H9 (cell line): ENCODE measurements at regions not wholly inside any gene's neighbourhood (a gene's known extent, or its start where the extent isn't known, plus 50 kb on each side); places are given as distances from the start of the nearest gene placed in this dataset.

ENCODE experiments used
- DNase-seq: peaks from one replicate; pipeline ENCODE4 v3.0.0-alpha.2; 2017
- H2AFZ ChIP-seq: one replicate; pipeline ENCODE4 v1.6.1; 2013; ENCODE audit warnings: mild to moderate bottlenecking, low read length, control low read depth, moderate library complexity
- H2AK5ac ChIP-seq: 2 replicates; pipeline ENCODE4 v1.6.1; 2013; ENCODE audit warnings: low read length, control low read depth, mixed read lengths; ENCODE audit not compliant: insufficient read length
- H2BK120ac ChIP-seq: one replicate; pipeline ENCODE4 v1.6.1; 2013; ENCODE audit warnings: low read depth, mild to moderate bottlenecking, low read length, control low read depth, inconsistent platforms; ENCODE audit not compliant: poor library complexity, severe bottlenecking
- H2BK12ac ChIP-seq: 2 replicates; pipeline ENCODE4 v1.6.1; 2013; ENCODE audit warnings: low read length, control low read depth, mixed read lengths, low read depth; ENCODE audit not compliant: insufficient read length
- H2BK15ac ChIP-seq: 2 replicates; pipeline ENCODE4 v1.6.1; 2013; ENCODE audit warnings: low read depth, low read length, control low read depth
- H2BK20ac ChIP-seq: one replicate; pipeline ENCODE4 v1.6.1; 2013; ENCODE audit warnings: low read depth, mild to moderate bottlenecking, low read length, control low read depth, inconsistent platforms; ENCODE audit not compliant: poor library complexity, severe bottlenecking
- H2BK5ac ChIP-seq: 2 replicates; pipeline ENCODE4 v1.6.1; 2013; ENCODE audit warnings: low read length, control low read depth, mixed read lengths; ENCODE audit not compliant: insufficient read length
- H3K14ac ChIP-seq: 2 replicates; pipeline ENCODE4 v1.6.1; 2013; ENCODE audit warnings: low read length, control low read depth; ENCODE audit not compliant: insufficient read depth
- H3K18ac ChIP-seq: 2 replicates; pipeline ENCODE4 v1.6.1; 2013; ENCODE audit warnings: low read depth, mild to moderate bottlenecking, mixed read lengths, low read length, control low read depth; ENCODE audit not compliant: insufficient read length
- H3K23ac ChIP-seq: 2 replicates; pipeline ENCODE4 v1.6.1; 2013; ENCODE audit warnings: low read length, control low read depth, mixed read lengths, low read depth; ENCODE audit not compliant: insufficient read length
- H3K23me2 ChIP-seq: 2 replicates; pipeline ENCODE4 v1.6.1; 2013; ENCODE audit warnings: low read depth, mild to moderate bottlenecking, mixed read lengths, low read length, control low read depth; ENCODE audit not compliant: insufficient read length, poor library complexity, severe bottlenecking
- H3K27ac ChIP-seq: 2 replicates; pipeline ENCODE4 v1.5.1; 2013; ENCODE audit warnings: low read length, control low read depth, mixed read lengths, low read depth; ENCODE audit not compliant: insufficient read length
- H3K27me3 ChIP-seq: 2 replicates; pipeline ENCODE4 v1.6.1; 2013; ENCODE audit warnings: low read length, control low read depth, inconsistent platforms; ENCODE audit not compliant: insufficient read depth
- H3K4ac ChIP-seq: 2 replicates; pipeline ENCODE4 v1.6.1; 2013; ENCODE audit warnings: low read depth, mild to moderate bottlenecking, control low read depth, inconsistent platforms, low read length, moderate library complexity
- H3K4me1 ChIP-seq: 2 replicates; pipeline ENCODE4 v1.6.1; 2013; ENCODE audit warnings: low read length, control low read depth, inconsistent platforms; ENCODE audit not compliant: insufficient read depth
- H3K4me2 ChIP-seq: 2 replicates; pipeline ENCODE4 v1.6.1; 2013; ENCODE audit warnings: low read length, control low read depth, mixed read lengths; ENCODE audit not compliant: insufficient read length, insufficient read depth
- H3K56ac ChIP-seq: 2 replicates; pipeline ENCODE4 v1.6.1; 2013; ENCODE audit warnings: low read depth, mild to moderate bottlenecking, mixed read lengths, low read length, control low read depth; ENCODE audit not compliant: insufficient read length
- H3K79me1 ChIP-seq: 2 replicates; pipeline ENCODE4 v1.6.1; 2013; ENCODE audit warnings: low read depth, mild to moderate bottlenecking, moderate library complexity, low read length, control low read depth, inconsistent platforms; ENCODE audit not compliant: insufficient read depth, poor library complexity, severe bottlenecking
- H3K79me2 ChIP-seq: 2 replicates; pipeline ENCODE4 v1.6.1; 2013; ENCODE audit warnings: low read length, control low read depth, inconsistent platforms; ENCODE audit not compliant: insufficient read depth
- H3K9ac ChIP-seq: 2 replicates; pipeline ENCODE4 v1.6.1; 2013; ENCODE audit warnings: low read length, control low read depth, mixed read lengths; ENCODE audit not compliant: insufficient read length; ENCODE audit errors: extremely low read depth
- H3K9me3 ChIP-seq: one replicate; pipeline ENCODE4 v1.6.1; 2013; ENCODE audit warnings: low read depth, low read length, inconsistent platforms; ENCODE audit not compliant: control insufficient read depth
- H3T11ph ChIP-seq: one replicate; pipeline ENCODE4 v1.6.1; 2013; ENCODE audit warnings: mild to moderate bottlenecking, low read length, control low read depth, inconsistent platforms
- H4K20me1 ChIP-seq: one replicate; pipeline ENCODE4 v1.6.1; 2013; ENCODE audit not compliant: control insufficient read depth, insufficient read length, insufficient read depth
- H4K5ac ChIP-seq: 2 replicates; pipeline ENCODE4 v1.6.1; 2013; ENCODE audit warnings: low read depth, mild to moderate bottlenecking, mixed read lengths, low read length, control low read depth; ENCODE audit not compliant: insufficient read length
- H4K8ac ChIP-seq: replicated peaks from 2 replicates; pipeline ENCODE4 v1.6.1; 2013; ENCODE audit warnings: low read length, control low read depth, mixed read lengths, low read depth; ENCODE audit not compliant: insufficient read length
- H4K91ac ChIP-seq: 2 replicates; pipeline ENCODE4 v1.6.1; 2013; ENCODE audit warnings: low read depth, mild to moderate bottlenecking, moderate library complexity, mixed read lengths, low read length, control low read depth; ENCODE audit not compliant: insufficient read length
- H3K27ac Mint-ChIP-seq, 3 experiments: 2 replicates in 2 of 3; 3 replicates in 1 of 3; pipeline ENCODE4 v1.8.0; 2020 to 2021; ENCODE audit warnings: mixed read lengths in 3 of 3, mild to moderate bottlenecking in 1 of 3, moderate library complexity in 1 of 3
- H3K27me3 Mint-ChIP-seq: 2 replicates; pipeline ENCODE4 v1.8.0; 2021; ENCODE audit warnings: low read depth, mild to moderate bottlenecking, moderate library complexity, mixed read lengths
- H3K36me3 Mint-ChIP-seq, 3 experiments: 2 replicates in 2 of 3; 3 replicates in 1 of 3; pipeline ENCODE4 v1.8.0; 2020 to 2021; ENCODE audit warnings: low read depth in 3 of 3, mixed read lengths in 3 of 3; ENCODE audit not compliant: insufficient read depth in 1 of 3
- H3K4me1 Mint-ChIP-seq, 2 experiments: 2 replicates each; pipeline ENCODE4 v1.8.0; 2020; ENCODE audit warnings: mixed read lengths in 2 of 2
- H3K4me3 Mint-ChIP-seq, 2 experiments: 2 replicates in 1 of 2; 3 replicates in 1 of 2; pipeline ENCODE4 v1.8.0; 2020 to 2021; ENCODE audit warnings: mild to moderate bottlenecking in 2 of 2, mixed read lengths in 2 of 2, moderate library complexity in 1 of 2
- H3K9me3 Mint-ChIP-seq, 2 experiments: 2 replicates in 1 of 2; 3 replicates in 1 of 2; pipeline ENCODE4 v1.8.0; 2020; ENCODE audit warnings: mild to moderate bottlenecking in 2 of 2, mixed read lengths in 2 of 2, moderate library complexity in 1 of 2
- WGBS: extraction: QIAGEN DNeasy Blood & Tissue Kit; methylation state at CpG from one replicate; pipeline ENCODE4 v1.1.7; 2013; ENCODE audit warnings: missing lambda C conversion rate, low lambda C conversion rate, mixed read lengths; ENCODE audit not compliant: insufficient read length; ENCODE audit errors: extremely low coverage; 5-methylcytosine and 5-hydroxymethylcytosine counted together
- TF ChIP-seq, protein P1 (sequence below): fragments of 200-600 bp; sonication (generic); conservative IDR thresholded peaks from 3 replicates; pipeline ENCODE4 v1.8.0; 2021; ENCODE audit warnings: antibody characterized with exemption, mild to moderate bottlenecking

DNA sequence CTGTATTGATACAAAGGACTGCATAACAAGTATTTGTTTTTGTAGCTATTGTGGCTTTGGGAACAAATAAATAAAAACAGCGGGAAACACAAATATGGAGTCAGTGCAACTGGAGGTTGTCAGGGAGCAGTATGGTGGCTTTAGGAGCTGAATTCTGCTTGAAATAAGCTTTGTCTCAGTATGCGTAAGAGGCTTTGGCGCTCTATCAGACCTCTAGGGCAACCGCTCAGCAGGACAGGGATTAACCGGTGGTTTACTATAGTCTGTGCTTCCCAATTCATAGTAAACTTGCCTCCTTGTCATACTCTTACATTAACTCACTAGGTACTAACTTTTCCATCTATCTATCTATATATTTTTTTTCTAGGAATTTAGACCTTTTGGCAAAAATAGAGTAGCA lies 104.6 kb downstream of the ZIC1 start:
- H3K4me3 Mint-ChIP-seq, result no peak overlapping the region
- H3T11ph ChIP-seq, result no peak overlapping the region
- no peak overlapping the region for H2BK12ac ChIP-seq
- WGBS, result no CpG with 5 or more reads among the region's 5 CpGs
- H4K8ac ChIP-seq, result no peak overlapping the region
- H3K23me2 ChIP-seq, result no peaks in the 10 kb centered on the region
- H4K91ac ChIP-seq, result no peak overlapping the region
- no peak overlapping the region for H2AFZ ChIP-seq
- H3K79me2 ChIP-seq, result no peaks in the 10 kb centered on the region
- H3K9me3 Mint-ChIP-seq, result no peaks in the 10 kb centered on the region; a peak in 1 of 5 replicates
- H3K79me1 ChIP-seq, result no peaks in the 10 kb centered on the region
- H3K14ac ChIP-seq, result no peak overlapping the region
- H2AK5ac ChIP-seq, result no peak overlapping the region
- H4K20me1 ChIP-seq, result no peaks in the 10 kb centered on the region
- no peaks in the 10 kb centered on the region for H3K27me3 Mint-ChIP-seq
- H2BK15ac ChIP-seq, result no peak overlapping the region
- no peaks in the 10 kb centered on the region for H3K36me3 Mint-ChIP-seq
- no peak overlapping the region for H2BK120ac ChIP-seq
- H3K4ac ChIP-seq, result no peak overlapping the region
- H3K18ac ChIP-seq, result no peak overlapping the region
- H3K9ac ChIP-seq, result no peak overlapping the region
- H3K56ac ChIP-seq, result no peak overlapping the region
- H4K5ac ChIP-seq, result no peak overlapping the region
- no peak overlapping the region for H2BK20ac ChIP-seq
- no peaks in the 10 kb centered on the region for H3K9me3 ChIP-seq
- peak overlapping the region in 1 of 3 experiments; percentile 91; a peak in 2 of 7 replicates for H3K27ac Mint-ChIP-seq
- peak; percentile 33 for DNase-seq
- no peaks in the 10 kb centered on the region for H3K27me3 ChIP-seq
- TF ChIP-seq, protein P1, sequence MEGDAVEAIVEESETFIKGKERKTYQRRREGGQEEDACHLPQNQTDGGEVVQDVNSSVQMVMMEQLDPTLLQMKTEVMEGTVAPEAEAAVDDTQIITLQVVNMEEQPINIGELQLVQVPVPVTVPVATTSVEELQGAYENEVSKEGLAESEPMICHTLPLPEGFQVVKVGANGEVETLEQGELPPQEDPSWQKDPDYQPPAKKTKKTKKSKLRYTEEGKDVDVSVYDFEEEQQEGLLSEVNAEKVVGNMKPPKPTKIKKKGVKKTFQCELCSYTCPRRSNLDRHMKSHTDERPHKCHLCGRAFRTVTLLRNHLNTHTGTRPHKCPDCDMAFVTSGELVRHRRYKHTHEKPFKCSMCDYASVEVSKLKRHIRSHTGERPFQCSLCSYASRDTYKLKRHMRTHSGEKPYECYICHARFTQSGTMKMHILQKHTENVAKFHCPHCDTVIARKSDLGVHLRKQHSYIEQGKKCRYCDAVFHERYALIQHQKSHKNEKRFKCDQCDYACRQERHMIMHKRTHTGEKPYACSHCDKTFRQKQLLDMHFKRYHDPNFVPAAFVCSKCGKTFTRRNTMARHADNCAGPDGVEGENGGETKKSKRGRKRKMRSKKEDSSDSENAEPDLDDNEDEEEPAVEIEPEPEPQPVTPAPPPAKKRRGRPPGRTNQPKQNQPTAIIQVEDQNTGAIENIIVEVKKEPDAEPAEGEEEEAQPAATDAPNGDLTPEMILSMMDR, result 0 out of 3 replicates have a peak, but pooled peaks have one; percentile 9
- no peak overlapping the region for H3K23ac ChIP-seq
- no peaks in the 10 kb centered on the region for H3K4me1 ChIP-seq
- no peak overlapping the region for H3K4me2 ChIP-seq
- no peak overlapping the region for H2BK5ac ChIP-seq
- peaks cover 16% of the 10 kb centered on the region in 2 experiments for H3K4me1 Mint-ChIP-seq
- no peak overlapping the region for H3K27ac ChIP-seq
